Chondrocyte (in vitro differentiated cells): ENCODE measurements at regions not wholly inside any gene's neighbourhood (a gene's known extent, or its start where the extent isn't known, plus 50 kb on each side); places are given as distances from the start of the nearest gene placed in this dataset.

Experiments used
- DNase-seq: peaks from one replicate; pipeline ENCODE4 v3.0.0; 2021; ENCODE audit warnings: mixed read lengths, low spot score
- H3K27ac Mint-ChIP-seq: one replicate; pipeline ENCODE4 v1.8.0; 2021; ENCODE audit warnings: mild to moderate bottlenecking, moderate library complexity, mixed read lengths; ENCODE audit not compliant: unreplicated experiment
- H3K27me3 Mint-ChIP-seq: 2 replicates; pipeline ENCODE4 v1.8.0; 2021; ENCODE audit warnings: low read depth, mixed read lengths
- H3K36me3 Mint-ChIP-seq: 2 replicates; pipeline ENCODE4 v1.8.0; 2021; ENCODE audit warnings: low read depth, mixed read lengths
- H3K4me1 Mint-ChIP-seq: 2 replicates; pipeline ENCODE4 v1.8.0; 2021; ENCODE audit warnings: low read depth, mild to moderate bottlenecking, mixed read lengths
- H3K4me3 Mint-ChIP-seq: one replicate; pipeline ENCODE4 v1.8.0; 2021; ENCODE audit warnings: mild to moderate bottlenecking, moderate library complexity, mixed read lengths; ENCODE audit not compliant: unreplicated experiment
- H3K9me3 Mint-ChIP-seq: 2 replicates; pipeline ENCODE4 v1.8.0; 2021; ENCODE audit warnings: low read depth, mixed read lengths
- TF ChIP-seq, protein P1 (sequence below): fragments of 200-600 bp; sonication (generic); IDR thresholded peaks from 2 replicates; pipeline ENCODE4 v1.5.0; 2021; ENCODE audit warnings: antibody characterized with exemption, mild to moderate bottlenecking, moderate library complexity

- peaks cover 14% of the 10 kb centered on the region for H3K4me1 Mint-ChIP-seq
- no peak for DNase-seq
- H3K4me3 Mint-ChIP-seq = no peak overlapping the region
- H3K27me3 Mint-ChIP-seq = no peaks in the 10 kb centered on the region
- H3K36me3 Mint-ChIP-seq = no peaks in the 10 kb centered on the region
- TF ChIP-seq, protein P1, sequence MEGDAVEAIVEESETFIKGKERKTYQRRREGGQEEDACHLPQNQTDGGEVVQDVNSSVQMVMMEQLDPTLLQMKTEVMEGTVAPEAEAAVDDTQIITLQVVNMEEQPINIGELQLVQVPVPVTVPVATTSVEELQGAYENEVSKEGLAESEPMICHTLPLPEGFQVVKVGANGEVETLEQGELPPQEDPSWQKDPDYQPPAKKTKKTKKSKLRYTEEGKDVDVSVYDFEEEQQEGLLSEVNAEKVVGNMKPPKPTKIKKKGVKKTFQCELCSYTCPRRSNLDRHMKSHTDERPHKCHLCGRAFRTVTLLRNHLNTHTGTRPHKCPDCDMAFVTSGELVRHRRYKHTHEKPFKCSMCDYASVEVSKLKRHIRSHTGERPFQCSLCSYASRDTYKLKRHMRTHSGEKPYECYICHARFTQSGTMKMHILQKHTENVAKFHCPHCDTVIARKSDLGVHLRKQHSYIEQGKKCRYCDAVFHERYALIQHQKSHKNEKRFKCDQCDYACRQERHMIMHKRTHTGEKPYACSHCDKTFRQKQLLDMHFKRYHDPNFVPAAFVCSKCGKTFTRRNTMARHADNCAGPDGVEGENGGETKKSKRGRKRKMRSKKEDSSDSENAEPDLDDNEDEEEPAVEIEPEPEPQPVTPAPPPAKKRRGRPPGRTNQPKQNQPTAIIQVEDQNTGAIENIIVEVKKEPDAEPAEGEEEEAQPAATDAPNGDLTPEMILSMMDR = no peak
- no peak overlapping the region for H3K27ac Mint-ChIP-seq
- peaks cover 8% of the 10 kb centered on the region for H3K9me3 Mint-ChIP-seq
These were observed 236.2 kb upstream of the NUDT6 start for GRCh38 chr4:123158576-123158975.

DNA sequence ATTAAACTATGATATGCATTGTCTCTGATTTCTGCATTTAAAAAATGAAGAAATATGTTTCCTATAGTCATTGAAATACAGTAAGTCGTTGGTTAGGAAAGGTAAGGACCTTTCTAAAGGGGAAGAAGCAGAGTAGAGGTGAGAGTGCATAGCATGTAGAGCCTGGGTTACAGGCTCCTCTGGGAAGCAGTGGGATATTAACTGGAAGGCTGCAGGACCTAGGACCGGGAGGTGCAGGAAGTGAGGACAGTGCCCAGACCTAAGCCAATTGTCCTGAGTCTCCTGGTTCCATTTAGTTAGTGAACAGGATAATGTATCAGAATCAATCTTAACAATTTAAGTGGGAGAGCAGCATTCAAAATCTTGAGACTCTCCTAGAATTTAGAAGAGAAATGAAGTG is 237.1 kb upstream of the NUDT6 start:
- TF ChIP-seq, protein P1 = no peak
- Mint-ChIP-seq H3K4me3 (no peak overlapping the region), H3K27ac (no peak overlapping the region), H3K4me1 (peaks cover 14% of the 10 kb centered on the region), H3K9me3 (peaks cover 8% of the 10 kb centered on the region), H3K27me3 (no peaks in the 10 kb centered on the region), H3K36me3 (no peaks in the 10 kb centered on the region)
- DNase-seq = no peak

DNA sequence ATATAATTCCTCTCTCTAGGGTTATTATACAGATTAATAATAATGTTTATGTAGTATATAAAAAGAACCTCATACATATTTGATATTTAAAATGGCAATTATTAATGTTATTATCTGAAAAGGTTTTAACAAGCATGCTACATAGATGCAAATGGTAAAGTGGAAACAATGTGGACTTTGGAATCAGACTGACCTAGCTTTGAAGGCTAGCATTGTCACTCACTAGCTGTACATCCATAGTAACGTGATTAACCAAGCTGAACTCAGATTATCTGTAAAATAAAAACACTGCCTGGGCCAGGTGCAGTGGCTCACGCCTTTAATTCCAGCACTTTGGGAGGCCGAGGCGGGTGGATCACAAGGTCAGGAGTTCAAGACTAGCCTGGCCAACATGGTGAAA is 233.7 kb upstream of the SPRY1 start:
- Mint-ChIP-seq H3K4me1 (peaks cover 8% of the 10 kb centered on the region), H3K4me3 (no peak overlapping the region), H3K27ac (no peak overlapping the region), H3K27me3 (no peaks in the 10 kb centered on the region), H3K36me3 (no peaks in the 10 kb centered on the region), H3K9me3 (peaks cover 9% of the 10 kb centered on the region)
- DNase-seq = no peak
- TF ChIP-seq, protein P1 = no peak

GRCh38 chr4:123163501-123163900 is 233.1 kb upstream of the SPRY1 start:
- H3K9me3 Mint-ChIP-seq = peaks cover 9% of the 10 kb centered on the region
- no peak overlapping the region for H3K27ac Mint-ChIP-seq
- TF ChIP-seq, protein P1 = no peak
- no peaks in the 10 kb centered on the region for H3K27me3 Mint-ChIP-seq
- DNase-seq = no peak
- no peak overlapping the region for H3K4me3 Mint-ChIP-seq
- H3K4me1 Mint-ChIP-seq = peaks cover 10% of the 10 kb centered on the region
- no peaks in the 10 kb centered on the region for H3K36me3 Mint-ChIP-seq

DNA sequence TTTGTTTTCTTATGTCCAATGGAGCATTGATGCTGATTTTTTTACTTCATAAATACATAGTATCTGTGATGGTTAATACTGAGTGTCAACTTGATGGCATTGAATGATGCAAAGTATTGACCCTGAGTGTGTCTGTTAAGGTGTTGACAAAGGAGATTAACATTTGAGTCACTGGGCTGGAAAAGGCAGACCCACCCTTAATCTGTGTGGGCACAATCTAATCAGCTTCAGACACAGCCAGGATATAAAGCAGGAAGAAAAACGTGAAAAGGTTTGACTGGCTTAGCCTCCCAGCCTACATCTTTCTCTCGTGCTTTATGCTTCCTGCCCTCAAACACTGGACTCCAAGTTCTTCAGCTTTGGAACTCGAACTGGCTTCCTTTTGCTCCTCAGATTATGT is 230.6 kb upstream of the SPRY1 start:
- peaks cover 15% of the 10 kb centered on the region for H3K4me1 Mint-ChIP-seq
- no peaks in the 10 kb centered on the region for H3K27me3 Mint-ChIP-seq
- peaks cover 9% of the 10 kb centered on the region for H3K9me3 Mint-ChIP-seq
- no peaks in the 10 kb centered on the region for H3K36me3 Mint-ChIP-seq
- no peak overlapping the region for H3K27ac Mint-ChIP-seq
- TF ChIP-seq, protein P1 = no peak
- no peak for DNase-seq
- no peak overlapping the region for H3K4me3 Mint-ChIP-seq
